ENCODE measurements at regions not wholly inside any gene's neighbourhood (a gene's known extent, or its start where the extent isn't known, plus 50 kb on each side); places are given as distances from the start of the nearest gene placed in this dataset.

DNA sequence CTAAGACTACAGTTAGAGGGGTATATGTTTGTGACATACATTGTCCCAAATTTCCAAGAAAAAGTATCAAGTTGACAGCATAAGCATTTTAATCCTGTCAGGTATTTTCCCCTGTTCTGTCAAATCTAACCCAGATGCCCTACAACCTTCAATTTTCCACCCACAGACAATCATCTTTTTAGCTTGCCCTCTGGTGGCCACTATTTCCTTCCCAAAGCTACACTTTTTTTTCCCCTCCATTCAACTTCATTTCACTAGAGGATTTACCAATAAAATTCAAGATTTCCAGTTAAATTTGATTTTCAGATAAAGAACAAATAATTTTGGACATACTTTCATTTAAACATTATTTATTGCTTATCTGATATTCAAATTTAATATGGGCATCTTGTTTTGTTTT is 286.6 kb downstream of the TENT5A start:
- no peaks in the 10 kb centered on the region for H3K4me1 Mint-ChIP-seq (ENCODE audit: unreplicated experiment)
- DNase-seq (ENCODE audit: extremely low spot score, unreplicated experiment), result no peak
- H3K9me3 Mint-ChIP-seq, result no peaks in the 10 kb centered on the region

GRCh38 chr6:81456416-81456815 is 296.1 kb downstream of the TENT5A start:
- H3K4me1 Mint-ChIP-seq (ENCODE audit: unreplicated experiment), result no peaks in the 10 kb centered on the region
- H3K27me3 Mint-ChIP-seq, result no peaks in the 10 kb centered on the region

More for the DNA sequence above, 286.6 kb downstream of the TENT5A start:
- no peaks in the 10 kb centered on the region for H3K27me3 Mint-ChIP-seq
- H3K4me3 Mint-ChIP-seq, result no peak overlapping the region
- no peak overlapping the region for H3K27ac Mint-ChIP-seq
- TF ChIP-seq, protein P1, sequence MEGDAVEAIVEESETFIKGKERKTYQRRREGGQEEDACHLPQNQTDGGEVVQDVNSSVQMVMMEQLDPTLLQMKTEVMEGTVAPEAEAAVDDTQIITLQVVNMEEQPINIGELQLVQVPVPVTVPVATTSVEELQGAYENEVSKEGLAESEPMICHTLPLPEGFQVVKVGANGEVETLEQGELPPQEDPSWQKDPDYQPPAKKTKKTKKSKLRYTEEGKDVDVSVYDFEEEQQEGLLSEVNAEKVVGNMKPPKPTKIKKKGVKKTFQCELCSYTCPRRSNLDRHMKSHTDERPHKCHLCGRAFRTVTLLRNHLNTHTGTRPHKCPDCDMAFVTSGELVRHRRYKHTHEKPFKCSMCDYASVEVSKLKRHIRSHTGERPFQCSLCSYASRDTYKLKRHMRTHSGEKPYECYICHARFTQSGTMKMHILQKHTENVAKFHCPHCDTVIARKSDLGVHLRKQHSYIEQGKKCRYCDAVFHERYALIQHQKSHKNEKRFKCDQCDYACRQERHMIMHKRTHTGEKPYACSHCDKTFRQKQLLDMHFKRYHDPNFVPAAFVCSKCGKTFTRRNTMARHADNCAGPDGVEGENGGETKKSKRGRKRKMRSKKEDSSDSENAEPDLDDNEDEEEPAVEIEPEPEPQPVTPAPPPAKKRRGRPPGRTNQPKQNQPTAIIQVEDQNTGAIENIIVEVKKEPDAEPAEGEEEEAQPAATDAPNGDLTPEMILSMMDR (conservative IDR thresholded peaks at IDR 0.05), result peak; percentile 74
- H3K36me3 Mint-ChIP-seq, result no peaks in the 10 kb centered on the region

GRCh38 chr6:81455641-81456040 is 296.8 kb downstream of the TENT5A start:
- Mint-ChIP-seq H3K36me3 (no peaks in the 10 kb centered on the region), H3K4me3 (no peak overlapping the region), H3K27ac (no peak overlapping the region), H3K27me3 (no peaks in the 10 kb centered on the region), H3K9me3 (no peaks in the 10 kb centered on the region), H3K4me1 (ENCODE audit: unreplicated experiment) (no peaks in the 10 kb centered on the region)
- DNase-seq (ENCODE audit: extremely low spot score, unreplicated experiment), result no peak
- TF ChIP-seq, protein P1 (conservative IDR thresholded peaks at IDR 0.05), result no peak

More at GRCh38 chr6:81456416-81456815, 296.1 kb downstream of the TENT5A start:
- no peak for DNase-seq (ENCODE audit: extremely low spot score, unreplicated experiment)
- TF ChIP-seq, protein P1 (conservative IDR thresholded peaks at IDR 0.05), result no peak
- Mint-ChIP-seq H3K27ac (no peak overlapping the region), H3K4me3 (no peak overlapping the region), H3K9me3 (no peaks in the 10 kb centered on the region), H3K36me3 (no peaks in the 10 kb centered on the region)

- Mint-ChIP-seq H3K4me3 (no peak overlapping the region), H3K4me1 (ENCODE audit: unreplicated experiment) (peaks cover 4% of the 10 kb centered on the region), H3K27ac (no peak overlapping the region), H3K36me3 (no peaks in the 10 kb centered on the region), H3K27me3 (no peaks in the 10 kb centered on the region), H3K9me3 (no peaks in the 10 kb centered on the region)
- no peak for DNase-seq (ENCODE audit: extremely low spot score, unreplicated experiment)
- TF ChIP-seq, protein P1 (conservative IDR thresholded peaks at IDR 0.05), result no peak
These were observed 300.7 kb downstream of the TENT5A start for GRCh38 chr6:81451787-81452186.

DNA sequence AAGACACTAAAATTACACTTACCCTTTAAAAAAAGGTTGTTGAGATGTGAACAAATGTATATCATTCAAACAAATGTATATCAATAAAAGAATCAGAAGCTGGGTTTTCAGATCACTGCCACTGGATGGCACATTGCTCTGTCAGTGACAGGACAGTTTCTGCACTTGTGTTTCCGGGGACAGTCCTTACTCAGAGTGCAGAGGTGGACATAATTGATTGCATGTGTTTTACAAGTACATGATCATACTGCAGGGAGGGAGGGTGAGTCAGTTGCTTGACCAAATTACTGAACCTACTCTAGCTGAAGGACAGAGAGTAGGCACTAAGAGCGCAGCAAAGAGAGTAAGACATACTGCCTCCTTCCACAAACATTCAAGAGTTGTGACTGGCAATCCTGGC is 302.3 kb downstream of the TENT5A start:
- H3K36me3 Mint-ChIP-seq, result no peaks in the 10 kb centered on the region
- H3K4me1 Mint-ChIP-seq (ENCODE audit: unreplicated experiment), result peaks cover 5% of the 10 kb centered on the region
- no peaks in the 10 kb centered on the region for H3K9me3 Mint-ChIP-seq
- no peak for DNase-seq (ENCODE audit: extremely low spot score, unreplicated experiment)
- H3K4me3 Mint-ChIP-seq, result no peak overlapping the region
- TF ChIP-seq, protein P1 (conservative IDR thresholded peaks at IDR 0.05), result no peak
- peak overlapping the region; percentile 49 for H3K27ac Mint-ChIP-seq
- no peaks in the 10 kb centered on the region for H3K27me3 Mint-ChIP-seq

DNA sequence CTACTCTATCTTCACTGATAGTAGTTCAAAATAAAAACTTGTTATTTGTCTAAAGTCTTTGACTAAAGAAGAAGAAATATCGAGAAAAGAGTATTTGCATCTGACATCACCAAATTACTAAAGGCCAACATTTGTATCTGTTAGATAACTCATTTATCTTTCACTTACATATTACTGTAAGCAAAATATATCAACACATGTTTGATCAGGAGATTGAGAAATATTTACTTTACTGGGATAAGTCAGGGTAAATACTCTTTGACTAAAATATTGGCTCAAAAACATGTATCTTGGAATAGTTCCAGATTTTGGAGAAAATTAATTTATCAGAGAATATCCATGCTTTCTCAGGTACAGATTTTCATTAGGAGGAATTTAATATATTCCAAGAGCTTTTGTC is 306.0 kb downstream of the TENT5A start:
- TF ChIP-seq, protein P1 (conservative IDR thresholded peaks at IDR 0.05), result no peak
- Mint-ChIP-seq H3K4me1 (ENCODE audit: unreplicated experiment) (peaks cover 9% of the 10 kb centered on the region), H3K9me3 (no peaks in the 10 kb centered on the region), H3K36me3 (no peaks in the 10 kb centered on the region), H3K27me3 (no peaks in the 10 kb centered on the region), H3K4me3 (no peak overlapping the region), H3K27ac (no peak overlapping the region)
- DNase-seq (ENCODE audit: extremely low spot score, unreplicated experiment), result no peak
